ENCODE measurements at regions not wholly inside any gene's neighbourhood (a gene's known extent, or its start where the extent isn't known, plus 50 kb on each side); places are given as distances from the start of the nearest gene placed in this dataset.

- no peak overlapping the region for H3K4me3 Mint-ChIP-seq
These were observed 203.3 kb downstream of the TFCP2L1 start for GRCh38 chr2:121081701-121082100.

GRCh38 chr2:121082191-121082590 lies 202.8 kb downstream of the TFCP2L1 start:
- no peak for ATAC-seq
- TF ChIP-seq USF2 (CRISPR knock-in tag; IDR thresholded peaks at IDR 0.05), result no peak
- no peak for TF ChIP-seq NFATC4 (CRISPR knock-in tag; IDR thresholded peaks at IDR 0.05)
- TF ChIP-seq PRRX2 (CRISPR knock-in tag; IDR thresholded peaks at IDR 0.05), result no peak
- TF ChIP-seq TEAD4 (CRISPR knock-in tag; IDR thresholded peaks at IDR 0.05), result no peak
- TF ChIP-seq RORB (CRISPR knock-in tag; IDR thresholded peaks at IDR 0.05), result no peak
- TF ChIP-seq KAT7 (CRISPR knock-in tag; IDR thresholded peaks at IDR 0.05; ENCODE audit: borderline replicate concordance), result no peak
- POLR2A ChIA-PET, result no interaction called here
- H3K27ac Mint-ChIP-seq, result no peak overlapping the region
- H3K4me3 Mint-ChIP-seq, result no peak overlapping the region
- no peaks in the 10 kb centered on the region for H3K36me3 Mint-ChIP-seq
- H3K9me3 Mint-ChIP-seq, result no peaks in the 10 kb centered on the region
- no peaks in the 10 kb centered on the region for H3K4me1 Mint-ChIP-seq
- peaks cover 25% of the 10 kb centered on the region for H3K27me3 Mint-ChIP-seq (ENCODE audit: low read depth)
- CTCF ChIA-PET, result interaction anchor here (1.0 to 5.8 kb wide), 4 partner anchors 13 to 386 kb away, joined by 3 to 50 read pairs (median 11); no protein-coding TSS in a partner anchor
- DNase-seq (ENCODE audit: low spot score), result no peak

More at GRCh38 chr2:121081701-121082100, 203.3 kb downstream of the TFCP2L1 start:
- TF ChIP-seq CTCF (IDR thresholded peaks at IDR 0.05), result no peak
- no peak for TF ChIP-seq HMGXB4 (CRISPR knock-in tag; IDR thresholded peaks at IDR 0.05)
- TF ChIP-seq NR1H2 (CRISPR knock-in tag; IDR thresholded peaks at IDR 0.05), result no peak
- TF ChIP-seq ZNF512 (CRISPR knock-in tag; IDR thresholded peaks at IDR 0.05; ENCODE audit: borderline replicate concordance), result no peak
- no peak for TF ChIP-seq SMAD4 (CRISPR knock-in tag; IDR thresholded peaks at IDR 0.05)
- no peak for TF ChIP-seq NFE2L1 (CRISPR knock-in tag; IDR thresholded peaks at IDR 0.05)
- no peak for TF ChIP-seq E2F5 (CRISPR knock-in tag; IDR thresholded peaks at IDR 0.05)
- no peak for TF ChIP-seq FOXK1 (CRISPR knock-in tag; IDR thresholded peaks at IDR 0.05)
- DNase-seq (ENCODE audit: low spot score) (no peak), ATAC-seq (no peak)
- H3K4me1 Mint-ChIP-seq, result peaks cover 3% of the 10 kb centered on the region
- H3K9me3 Mint-ChIP-seq, result no peaks in the 10 kb centered on the region
- no peaks in the 10 kb centered on the region for H3K36me3 Mint-ChIP-seq
- H3K27me3 Mint-ChIP-seq (ENCODE audit: low read depth), result peaks cover 30% of the 10 kb centered on the region
- POLR2A ChIA-PET, result no interaction called here
- CTCF ChIA-PET, result interaction anchor here (1.0 to 5.8 kb wide), 4 partner anchors 13 to 386 kb away, joined by 3 to 50 read pairs (median 11); no protein-coding TSS in a partner anchor
- H3K27ac Mint-ChIP-seq, result no peak overlapping the region

GRCh38 chr2:121084130-121084680 lies 200.8 kb downstream of the TFCP2L1 start:
- ATAC-seq, result no peak
- ChIA-PET CTCF (interaction anchor here (0.7 to 5.8 kb wide), 9 partner anchors 9 to 409 kb away, joined by 3 to 50 read pairs (median 4); no protein-coding TSS in a partner anchor), POLR2A (interaction anchor here (1.5 kb wide), 1 partner anchor 9 kb away, joined by 6 read pairs; no protein-coding TSS in a partner anchor)
- no peak for TF ChIP-seq PRRX2 (CRISPR knock-in tag; IDR thresholded peaks at IDR 0.05)
- no peak for TF ChIP-seq FOXJ3 (CRISPR knock-in tag; IDR thresholded peaks at IDR 0.05; ENCODE audit: borderline replicate concordance)
- TF ChIP-seq SMAD3 (CRISPR knock-in tag; IDR thresholded peaks at IDR 0.05; ENCODE audit: borderline replicate concordance), result no peak
- no peak for TF ChIP-seq FOXP4 (CRISPR knock-in tag; IDR thresholded peaks at IDR 0.05)
- TF ChIP-seq USF2 (CRISPR knock-in tag; IDR thresholded peaks at IDR 0.05), result no peak
- TF ChIP-seq ESRRA (CRISPR knock-in tag; IDR thresholded peaks at IDR 0.05; ENCODE audit: borderline replicate concordance), result no peak
- no peak for TF ChIP-seq JAZF1 (CRISPR knock-in tag; IDR thresholded peaks at IDR 0.05)
- no peak for TF ChIP-seq E2F1 (CRISPR knock-in tag; IDR thresholded peaks at IDR 0.05)
- TF ChIP-seq ELF4 (CRISPR knock-in tag; IDR thresholded peaks at IDR 0.05; ENCODE audit: low read depth), result no peak

More at GRCh38 chr2:121084130-121084680, 200.8 kb downstream of the TFCP2L1 start:
- peaks cover 5% of the 10 kb centered on the region for H3K27me3 Mint-ChIP-seq (ENCODE audit: low read depth)
- DNase-seq (ENCODE audit: low spot score), result no peak
- H3K27ac Mint-ChIP-seq, result no peak overlapping the region
- H3K4me1 Mint-ChIP-seq, result no peaks in the 10 kb centered on the region
- H3K9me3 Mint-ChIP-seq, result no peaks in the 10 kb centered on the region
- H3K4me3 Mint-ChIP-seq, result no peak overlapping the region
- no peaks in the 10 kb centered on the region for H3K36me3 Mint-ChIP-seq
